CD4-positive, CD25-positive, alpha-beta regulatory T cell (primary cell): ENCODE measurements at regions not wholly inside any gene's neighbourhood (a gene's known extent, or its start where the extent isn't known, plus 50 kb on each side); places are given as distances from the start of the nearest gene placed in this dataset.
"Not testable (repeated sequence)": the region's sequence is repeated elsewhere in the genome, so short reads cannot be mapped to it uniquely, and the experiment has no call there.

Source experiments
- ATAC-seq, 2 donors: fragments of 150-1000 bp; cut with Tn5 transposase; one replicate each; pipeline ENCODE4 v1.10.0; 2021; ENCODE audit warnings: low read depth in 2 of 2, moderate number of reproducible peaks in 2 of 2, moderate library complexity in 1 of 2
- DNase-seq, 3 donors: peaks; one replicate each; pipeline versions ENCODE4 v3.0.0 to v3.0.0-alpha.2; 2012 to 2022; ENCODE audit warnings: mixed read lengths in 1 of 3
- H3K27ac ChIP-seq: one replicate; pipeline ENCODE4 v1.7.0; 2013; ENCODE audit warnings: mild to moderate bottlenecking, low read length; ENCODE audit not compliant: insufficient read depth, poor library complexity, severe bottlenecking
- H3K27me3 ChIP-seq: one replicate; pipeline ENCODE4 v1.7.0; 2013; ENCODE audit warnings: low read length; ENCODE audit not compliant: control insufficient read depth, insufficient read depth
- H3K36me3 ChIP-seq: one replicate; pipeline ENCODE4 v1.7.0; 2013; ENCODE audit warnings: mild to moderate bottlenecking, low read length, moderate library complexity; ENCODE audit not compliant: control insufficient read depth, insufficient read depth
- H3K4me1 ChIP-seq: 2 replicates; pipeline ENCODE4 v1.7.0; 2013; ENCODE audit warnings: mild to moderate bottlenecking, low read length; ENCODE audit not compliant: insufficient read depth, control insufficient read depth, poor library complexity, severe bottlenecking
- H3K4me3 ChIP-seq: one replicate; pipeline ENCODE4 v1.7.0; 2013; ENCODE audit warnings: low read depth, mild to moderate bottlenecking, low read length, moderate library complexity
- H3K9me3 ChIP-seq, 2 experiments: 1 replicate in 1 of 2; 2 replicates in 1 of 2; pipeline ENCODE4 v1.7.0; 2013; ENCODE audit warnings: low read length in 2 of 2, mild to moderate bottlenecking in 1 of 2, moderate library complexity in 1 of 2; ENCODE audit not compliant: control insufficient read depth in 2 of 2
- H3K27ac Mint-ChIP-seq, 3 donors: one replicate each; pipeline ENCODE4 v1.8.0; 2020 to 2022; ENCODE audit warnings: mild to moderate bottlenecking in 3 of 3, mixed read lengths in 3 of 3, moderate library complexity in 2 of 3
- H3K27me3 Mint-ChIP-seq: one replicate; pipeline ENCODE4 v1.8.0; 2022; ENCODE audit warnings: mild to moderate bottlenecking, mixed read lengths
- H3K36me3 Mint-ChIP-seq: one replicate; pipeline ENCODE4 v1.8.0; 2020; ENCODE audit warnings: mixed read lengths
- H3K4me1 Mint-ChIP-seq, 4 donors: one replicate each; pipeline ENCODE4 v1.8.0; 2020 to 2022; ENCODE audit warnings: mixed read lengths in 4 of 4, mild to moderate bottlenecking in 1 of 4
- H3K4me3 Mint-ChIP-seq, 4 donors: one replicate each; pipeline ENCODE4 v1.8.0; 2020 to 2022; ENCODE audit warnings: mild to moderate bottlenecking in 4 of 4, mixed read lengths in 4 of 4, moderate library complexity in 3 of 4
- H3K9me3 Mint-ChIP-seq, 7 donors: one replicate each; pipeline ENCODE4 v1.8.0; 2020 to 2022; ENCODE audit warnings: mixed read lengths in 7 of 7, mild to moderate bottlenecking in 3 of 7, moderate library complexity in 2 of 7

DNA sequence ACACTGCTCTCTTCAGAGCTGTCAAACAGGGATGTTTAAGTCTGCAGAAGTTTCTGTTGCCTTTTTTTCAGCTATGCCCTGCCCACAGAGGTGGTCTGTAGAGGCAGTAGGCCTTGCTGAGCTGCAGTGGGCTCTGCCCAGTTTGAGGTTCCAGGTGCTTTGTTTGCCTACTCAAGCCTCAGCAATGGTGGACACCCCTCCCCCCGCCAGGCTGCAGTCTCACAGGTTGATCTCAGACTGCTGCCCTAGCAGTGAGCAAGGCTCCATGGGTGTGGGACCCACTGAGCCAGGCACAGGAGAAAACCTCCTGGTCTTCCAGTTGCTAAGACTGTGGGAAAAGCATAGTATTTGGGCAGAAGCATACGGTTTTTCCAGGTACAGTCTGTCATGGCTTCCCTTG, 338.8 kb upstream of the NDST4 start:
- H3K27me3 Mint-ChIP-seq, H3K4me3 ChIP-seq, H3K27ac Mint-ChIP-seq, DNase-seq, H3K36me3 ChIP-seq, H3K36me3 Mint-ChIP-seq, H3K4me1 Mint-ChIP-seq, H3K9me3 ChIP-seq, H3K4me1 ChIP-seq, H3K27ac ChIP-seq, H3K4me3 Mint-ChIP-seq, ATAC-seq, H3K27me3 ChIP-seq: not testable (repeated sequence)
- H3K9me3 Mint-ChIP-seq, result peaks cover 0 to 23% (median 5%) of the 10 kb centered on the region in 7 donors

DNA sequence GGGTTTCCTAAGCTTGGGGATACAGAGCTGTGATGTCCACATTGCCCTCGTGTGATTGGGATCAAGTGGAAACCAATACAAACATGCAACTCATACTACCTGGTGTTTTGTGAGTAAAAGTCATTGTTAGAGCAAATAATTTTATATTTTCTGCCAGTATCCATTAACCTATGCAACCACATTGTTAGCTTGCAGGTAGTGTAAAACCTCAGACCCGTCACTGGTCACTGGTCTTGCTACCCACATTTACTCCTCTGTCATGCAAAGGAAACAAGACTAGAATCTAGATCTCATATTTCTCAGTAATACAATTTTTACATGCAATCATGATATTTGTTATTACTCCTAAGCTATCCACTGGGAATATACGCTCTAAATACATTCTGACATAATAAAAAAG, 324.3 kb upstream of the NDST4 start:
- no peaks in the 10 kb centered on the region for H3K9me3 ChIP-seq
- DNase-seq (no peak), ATAC-seq (no peak)
- Mint-ChIP-seq H3K4me1 (no peaks in the 10 kb centered on the region), H3K36me3 (no peaks in the 10 kb centered on the region), H3K27me3 (no peaks in the 10 kb centered on the region), H3K9me3 (peaks cover 0 to 15% (median 2%) of the 10 kb centered on the region in 7 donors), H3K27ac (no peak overlapping the region), H3K4me3 (no peak overlapping the region)
- no peak overlapping the region for H3K27ac ChIP-seq
- no peaks in the 10 kb centered on the region for H3K4me1 ChIP-seq
- no peaks in the 10 kb centered on the region for H3K36me3 ChIP-seq
- H3K4me3 ChIP-seq, result no peak overlapping the region
- H3K27me3 ChIP-seq, result no peaks in the 10 kb centered on the region

DNA sequence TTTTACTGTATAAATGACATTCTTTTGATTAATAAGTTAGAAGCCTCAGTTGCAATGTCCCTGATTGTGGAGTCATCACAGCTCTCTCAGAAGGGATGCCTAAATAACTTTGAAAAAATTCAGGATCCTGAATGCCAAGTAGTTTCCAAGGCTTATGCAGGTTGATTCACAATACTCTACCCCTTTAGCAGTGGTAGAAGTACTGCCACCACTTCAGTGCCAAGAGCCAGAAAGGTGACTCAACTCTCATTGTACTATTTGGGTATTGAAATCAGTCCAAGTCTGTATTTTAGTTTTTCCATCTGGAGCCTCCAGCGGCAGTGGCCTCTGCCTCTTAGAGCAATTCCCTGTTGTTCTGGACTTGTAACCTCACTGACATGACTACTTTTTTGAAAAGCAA, 320.1 kb upstream of the NDST4 start:
- Mint-ChIP-seq H3K36me3 (no peaks in the 10 kb centered on the region), H3K27me3 (no peaks in the 10 kb centered on the region), H3K9me3 (peaks cover 0 to 24% (median 2%) of the 10 kb centered on the region in 7 donors), H3K27ac (no peak overlapping the region), H3K4me3 (no peak overlapping the region), H3K4me1 (no peaks in the 10 kb centered on the region)
- ATAC-seq (no peak), DNase-seq (no peak)
- Histone ChIP-seq H3K27me3 (no peaks in the 10 kb centered on the region), H3K36me3 (no peaks in the 10 kb centered on the region), H3K4me1 (no peaks in the 10 kb centered on the region), H3K9me3 (no peaks in the 10 kb centered on the region), H3K4me3 (no peak overlapping the region), H3K27ac (no peak overlapping the region)

DNA sequence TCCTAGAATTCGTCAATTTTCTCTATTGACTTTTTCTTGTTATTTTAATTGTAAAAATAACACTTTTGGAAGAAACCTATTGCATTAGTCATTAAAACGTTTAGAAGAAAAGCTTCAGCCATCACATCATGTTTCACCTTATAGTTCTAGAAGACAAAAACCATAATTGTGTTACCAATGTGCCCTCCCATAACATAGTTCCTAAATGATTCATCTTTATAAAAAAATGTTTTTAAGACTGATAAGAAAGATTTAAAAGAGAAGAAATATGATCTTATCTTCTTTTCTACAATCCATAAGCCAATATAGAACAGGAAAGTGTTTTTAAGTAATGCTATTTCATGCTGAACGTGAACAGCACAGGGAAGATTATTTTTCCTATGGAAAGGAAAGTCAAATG, 316.6 kb upstream of the NDST4 start:
- no peaks in the 10 kb centered on the region for H3K4me1 Mint-ChIP-seq
- no peak overlapping the region for H3K4me3 Mint-ChIP-seq
- H3K4me3 ChIP-seq, result no peak overlapping the region
- no peaks in the 10 kb centered on the region for H3K36me3 Mint-ChIP-seq
- H3K27ac ChIP-seq, result no peak overlapping the region
- no peak overlapping the region for H3K27ac Mint-ChIP-seq
- no peak for ATAC-seq
- no peaks in the 10 kb centered on the region for H3K27me3 ChIP-seq
- DNase-seq, result no peak
- peaks cover 0 to 10% (median 2%) of the 10 kb centered on the region in 7 donors for H3K9me3 Mint-ChIP-seq
- no peaks in the 10 kb centered on the region for H3K27me3 Mint-ChIP-seq
- no peaks in the 10 kb centered on the region for H3K4me1 ChIP-seq
- H3K36me3 ChIP-seq, result no peaks in the 10 kb centered on the region
- no peaks in the 10 kb centered on the region for H3K9me3 ChIP-seq

DNA sequence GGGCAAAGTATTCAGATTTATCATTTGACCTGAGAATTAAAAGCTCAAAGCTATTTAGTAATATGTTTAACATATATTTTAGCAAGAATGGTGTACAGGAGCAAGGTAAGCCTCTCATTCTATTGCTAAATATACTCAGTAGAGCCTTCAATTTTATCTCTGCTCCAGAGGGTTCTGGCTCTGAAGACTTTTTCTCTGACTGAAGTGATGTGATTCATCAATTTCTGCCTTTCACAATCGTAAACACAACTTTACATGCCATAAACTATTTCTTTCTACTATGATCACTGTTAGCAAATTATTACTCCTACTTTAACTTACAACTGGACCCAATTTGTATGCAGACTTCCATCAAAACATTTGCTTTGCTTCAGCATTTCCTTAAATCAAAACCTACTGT, 315.0 kb upstream of the NDST4 start:
- no peaks in the 10 kb centered on the region for H3K36me3 ChIP-seq
- H3K4me3 ChIP-seq, result no peak overlapping the region
- Mint-ChIP-seq H3K27me3 (no peaks in the 10 kb centered on the region), H3K9me3 (peaks cover 0 to 10% (median 1%) of the 10 kb centered on the region in 7 donors), H3K4me3 (no peak overlapping the region), H3K36me3 (no peaks in the 10 kb centered on the region), H3K4me1 (no peaks in the 10 kb centered on the region), H3K27ac (no peak overlapping the region)
- DNase-seq, result no peak
- H3K27me3 ChIP-seq, result no peaks in the 10 kb centered on the region
- H3K9me3 ChIP-seq, result no peaks in the 10 kb centered on the region
- no peaks in the 10 kb centered on the region for H3K4me1 ChIP-seq
- no peak for ATAC-seq
- no peak overlapping the region for H3K27ac ChIP-seq

DNA sequence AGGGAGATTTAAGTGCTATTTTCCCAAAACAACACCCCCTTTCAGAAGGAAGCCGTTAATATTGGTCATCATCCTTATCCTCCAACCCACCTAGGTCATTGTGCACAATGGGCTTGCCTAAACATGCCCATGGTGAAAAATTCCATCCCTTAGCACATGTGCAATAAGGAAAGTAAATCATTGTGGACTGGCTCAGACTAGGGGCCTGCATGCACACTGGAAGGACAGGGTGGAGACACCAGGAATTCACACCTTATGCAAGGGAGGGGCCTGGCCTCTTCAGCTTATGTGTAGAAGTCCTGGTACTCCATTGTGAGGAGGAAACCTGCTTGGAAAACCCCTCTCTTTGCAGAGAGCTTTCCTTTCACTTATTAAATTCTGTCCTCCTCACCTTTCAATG, 311.4 kb upstream of the NDST4 start:
- no peak overlapping the region for H3K4me3 ChIP-seq
- H3K27ac ChIP-seq, result no peak overlapping the region
- Mint-ChIP-seq H3K4me3 (no peak overlapping the region), H3K27me3 (no peaks in the 10 kb centered on the region), H3K9me3 (peaks cover 0 to 15% (median 2%) of the 10 kb centered on the region in 7 donors), H3K36me3 (no peaks in the 10 kb centered on the region), H3K4me1 (no peaks in the 10 kb centered on the region), H3K27ac (no peak overlapping the region)
- DNase-seq (no peak), ATAC-seq (no peak)
- H3K27me3 ChIP-seq, result no peaks in the 10 kb centered on the region
- H3K9me3 ChIP-seq, result no peaks in the 10 kb centered on the region
- H3K36me3 ChIP-seq, result no peaks in the 10 kb centered on the region
- no peaks in the 10 kb centered on the region for H3K4me1 ChIP-seq

DNA sequence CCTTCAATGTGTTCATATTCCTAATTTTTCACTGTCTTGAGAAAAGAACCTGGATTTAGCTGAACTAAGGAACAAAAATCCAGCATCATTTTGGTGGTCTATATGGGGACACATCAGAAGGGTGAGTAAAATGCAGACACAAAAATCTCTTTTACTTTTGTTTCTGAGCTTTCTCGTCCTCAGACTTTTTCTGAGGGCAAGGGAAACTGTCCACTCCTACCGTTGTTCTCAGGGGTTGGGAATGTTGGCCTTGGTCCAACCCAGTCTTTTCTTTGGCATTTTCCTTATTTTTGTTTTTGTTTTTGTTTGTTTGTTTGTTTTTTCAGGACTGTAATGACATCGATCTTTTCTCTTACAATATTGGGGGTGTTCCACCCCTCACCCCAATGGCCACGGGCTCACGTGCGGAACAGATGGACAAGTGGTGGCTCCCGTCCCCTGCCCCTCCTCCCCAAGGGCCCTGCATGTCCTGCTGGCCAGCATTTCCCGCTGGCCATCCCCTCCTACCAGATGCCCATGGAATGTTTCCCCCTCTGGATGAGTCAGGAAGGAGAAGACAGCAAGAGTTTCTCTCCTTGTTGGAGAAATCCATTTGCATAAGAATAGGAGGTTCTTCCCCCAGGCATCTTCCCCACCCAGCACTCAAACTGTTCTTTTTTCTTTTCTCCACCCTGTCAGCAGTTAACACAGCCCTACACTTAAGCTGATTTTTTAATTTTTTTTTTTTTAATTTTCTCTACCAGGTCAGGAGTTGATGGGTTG, 305.4 kb upstream of the NDST4 start:
- H3K4me1 Mint-ChIP-seq, result no peaks in the 10 kb centered on the region
- no peak overlapping the region for H3K4me3 Mint-ChIP-seq
- Histone ChIP-seq H3K4me3 (no peak overlapping the region), H3K36me3 (no peaks in the 10 kb centered on the region), H3K4me1 (no peaks in the 10 kb centered on the region), H3K9me3 (peaks cover 0 to 10% of the 10 kb centered on the region in 2 experiments), H3K27me3 (no peaks in the 10 kb centered on the region), H3K27ac (no peak overlapping the region)
- no peaks in the 10 kb centered on the region for H3K36me3 Mint-ChIP-seq
- no peak overlapping the region for H3K27ac Mint-ChIP-seq
- DNase-seq (no peak), ATAC-seq (no peak)
- peaks cover 0 to 19% (median 2%) of the 10 kb centered on the region in 7 donors for H3K9me3 Mint-ChIP-seq
- no peaks in the 10 kb centered on the region for H3K27me3 Mint-ChIP-seq

DNA sequence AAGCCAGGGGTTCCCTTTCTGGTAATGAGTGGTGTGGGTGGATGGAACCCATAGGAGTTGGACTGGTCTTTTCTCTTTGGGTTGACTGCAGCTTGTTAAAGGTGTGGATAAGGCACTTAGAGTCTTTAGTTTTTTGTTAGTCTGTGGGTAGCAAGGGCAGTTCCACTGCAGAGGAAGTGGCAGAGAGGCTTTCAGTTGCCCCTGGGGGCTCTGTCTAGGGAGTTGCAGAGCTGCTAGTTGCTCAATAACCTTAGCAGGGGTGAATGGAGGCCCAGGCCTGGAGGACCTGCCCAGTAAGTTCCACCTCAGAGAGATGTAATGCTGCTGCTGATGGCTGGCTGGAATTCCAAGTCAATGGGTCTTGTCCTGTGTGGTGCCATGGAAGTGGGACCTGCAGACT, 282.6 kb upstream of the NDST4 start:
- no peaks in the 10 kb centered on the region for H3K4me1 Mint-ChIP-seq
- H3K27ac Mint-ChIP-seq, result no peak overlapping the region
- DNase-seq, result no peak
- ATAC-seq, result no peak
- H3K9me3 Mint-ChIP-seq, result peaks cover 0 to 36% (median 7%) of the 10 kb centered on the region in 7 donors
- no peaks in the 10 kb centered on the region for H3K4me1 ChIP-seq
- no peak overlapping the region for H3K4me3 ChIP-seq
- H3K4me3 Mint-ChIP-seq, result no peak overlapping the region
- H3K9me3 ChIP-seq, result no peaks in the 10 kb centered on the region
- H3K36me3 Mint-ChIP-seq, result no peaks in the 10 kb centered on the region
- no peaks in the 10 kb centered on the region for H3K36me3 ChIP-seq
- no peak overlapping the region for H3K27ac ChIP-seq
- H3K27me3 ChIP-seq, result no peaks in the 10 kb centered on the region
- H3K27me3 Mint-ChIP-seq, result no peaks in the 10 kb centered on the region
